Stimulated activated CD4-positive, alpha-beta T cell treated with anti-CD3 and anti-CD28 coated beads, Interleukin-4, amount 100 ng/mL, for 24 hours (primary cell): ENCODE measurements at regions not wholly inside any gene's neighbourhood (a gene's known extent, or its start where the extent isn't known, plus 50 kb on each side); places are given as distances from the start of the nearest gene placed in this dataset.
"Not testable (repeated sequence)": the region's sequence is repeated elsewhere in the genome, so short reads cannot be mapped to it uniquely, and the experiment has no call there.

Source experiments
- DNase-seq: peaks from one replicate; pipeline ENCODE4 v3.0.0-alpha.2; 2020

DNA sequence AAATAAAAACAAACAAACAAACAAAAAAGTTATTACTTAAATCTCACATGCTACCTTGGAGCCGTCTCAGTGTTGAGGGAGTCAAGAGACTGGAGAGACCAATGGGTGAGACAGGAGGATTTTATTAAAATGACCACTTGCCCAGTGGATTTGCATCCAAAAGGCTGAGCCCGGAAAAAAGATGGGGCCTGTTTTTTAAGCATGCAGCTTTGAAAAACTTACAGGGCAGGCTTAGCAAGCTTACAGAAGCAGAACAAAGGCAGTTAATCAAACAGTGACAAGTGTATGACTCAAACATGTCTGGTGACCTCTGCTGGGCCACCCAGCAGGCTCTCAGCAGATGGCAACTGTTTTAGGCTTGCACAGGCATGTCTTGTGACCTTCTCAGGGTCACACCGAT, 82.5 kb downstream of the POTEH start:
- not testable (repeated sequence) for DNase-seq

DNA sequence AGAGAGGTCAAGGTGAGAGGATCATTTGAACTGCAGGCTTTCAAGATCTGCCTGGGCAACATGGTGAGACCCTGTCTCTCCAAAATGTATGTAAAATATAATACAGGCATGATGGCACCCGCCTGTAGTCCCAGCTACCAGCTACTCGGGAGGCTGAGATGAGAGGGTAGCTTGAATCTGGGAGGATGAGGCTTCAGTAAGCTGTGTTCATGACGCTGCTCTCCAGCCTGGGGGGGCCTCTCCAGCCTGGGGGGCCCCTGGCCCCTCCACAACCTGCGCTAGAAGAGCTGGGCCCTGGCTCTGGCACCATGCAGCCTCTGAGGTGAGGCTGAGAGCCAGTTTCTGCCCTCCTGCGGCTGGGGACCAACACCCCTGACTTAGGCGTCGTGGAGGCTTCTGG, 85.3 kb downstream of the POTEH start:
- not testable (repeated sequence) for DNase-seq

DNA sequence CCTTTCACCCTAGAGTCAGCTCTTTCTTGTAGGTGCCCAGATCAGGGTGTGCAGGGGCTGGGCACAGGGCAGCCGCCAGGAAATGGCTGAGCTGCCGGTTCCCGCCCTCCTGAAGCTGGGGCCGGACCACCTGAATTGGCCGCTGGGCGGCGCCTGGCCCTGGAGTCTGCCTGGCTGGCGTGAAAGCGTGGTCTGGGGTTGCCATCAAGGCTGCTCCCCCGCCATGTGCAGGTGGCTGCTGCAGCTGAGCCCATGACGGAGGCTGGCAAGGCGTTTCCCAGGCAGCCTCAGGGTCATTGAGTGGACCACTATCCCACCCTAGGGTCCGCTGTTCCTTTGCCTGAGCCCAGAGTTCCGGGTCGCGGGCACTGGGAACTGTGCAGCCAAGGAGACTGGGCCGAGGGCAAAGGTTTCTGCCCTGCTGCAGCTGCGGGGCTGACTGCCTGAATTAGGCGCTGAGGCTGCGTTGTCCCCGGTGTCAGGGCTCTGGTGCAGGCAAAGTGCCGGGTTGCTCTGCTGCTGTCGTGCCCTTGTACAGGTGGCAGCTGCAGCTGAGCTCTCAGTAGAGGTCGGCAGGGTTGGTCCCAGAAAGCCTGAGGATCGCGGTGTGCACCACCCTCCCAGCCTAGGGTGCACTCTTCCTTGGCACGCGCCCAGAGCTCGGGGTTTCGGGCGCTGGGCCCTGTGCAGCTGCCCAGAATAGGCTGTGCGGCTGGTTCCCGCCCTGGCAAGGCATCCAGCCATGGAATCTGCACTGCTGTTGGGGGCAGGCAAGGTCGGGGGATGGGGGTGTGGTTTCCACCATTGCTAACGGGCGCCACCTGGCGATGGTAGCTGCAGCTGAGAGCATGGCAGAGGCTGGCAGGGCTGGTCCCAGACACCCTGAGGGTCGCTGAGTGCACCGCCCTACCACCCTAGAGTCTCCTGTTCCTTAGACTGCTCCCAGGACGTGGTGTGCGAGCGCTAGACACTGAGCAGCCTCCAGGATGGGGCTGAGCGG, 86.1 kb downstream of the POTEH start:
- DNase-seq = not testable (repeated sequence)

DNA sequence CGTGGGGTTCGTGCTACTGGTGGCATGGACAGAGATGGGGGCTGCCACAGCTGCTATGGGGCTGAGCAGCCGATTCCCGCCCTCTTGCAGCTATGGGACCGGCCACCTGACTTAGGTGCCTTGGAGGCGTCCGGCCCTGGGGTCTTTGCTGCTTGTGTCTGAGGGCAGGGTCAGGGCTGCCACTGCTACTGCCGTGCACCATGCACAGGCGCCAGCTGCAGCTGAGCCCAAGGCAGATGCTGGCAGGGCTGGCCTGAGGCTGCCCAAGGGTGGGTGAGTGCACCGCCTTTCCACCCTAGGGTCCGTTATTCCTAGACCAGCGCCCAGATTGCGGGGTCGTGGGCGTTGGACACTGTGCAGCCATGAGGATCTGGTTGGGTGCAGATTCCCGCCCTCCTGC, 86.9 kb downstream of the POTEH start:
- DNase-seq = not testable (repeated sequence)

DNA sequence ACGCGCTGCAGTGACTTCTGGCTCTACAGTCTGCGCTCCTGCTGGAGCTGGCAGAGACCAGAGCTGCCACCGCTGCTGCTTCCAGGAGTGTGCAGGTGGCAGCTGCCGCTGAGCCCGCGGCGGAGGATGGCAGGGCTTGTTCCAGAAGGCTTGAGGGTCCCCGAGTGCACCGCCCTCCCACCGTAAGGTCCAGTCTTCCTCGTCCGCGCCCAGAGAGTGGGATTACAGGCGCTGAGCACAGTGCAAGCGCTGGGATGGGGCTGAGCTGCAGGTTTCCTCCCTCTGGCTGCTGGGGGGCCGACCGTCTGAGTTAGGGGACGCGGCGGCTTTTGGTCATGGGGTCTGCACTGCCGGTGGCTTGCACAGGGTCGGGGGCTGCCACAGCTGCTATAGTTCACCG, 87.3 kb downstream of the POTEH start:
- DNase-seq = not testable (repeated sequence)

DNA sequence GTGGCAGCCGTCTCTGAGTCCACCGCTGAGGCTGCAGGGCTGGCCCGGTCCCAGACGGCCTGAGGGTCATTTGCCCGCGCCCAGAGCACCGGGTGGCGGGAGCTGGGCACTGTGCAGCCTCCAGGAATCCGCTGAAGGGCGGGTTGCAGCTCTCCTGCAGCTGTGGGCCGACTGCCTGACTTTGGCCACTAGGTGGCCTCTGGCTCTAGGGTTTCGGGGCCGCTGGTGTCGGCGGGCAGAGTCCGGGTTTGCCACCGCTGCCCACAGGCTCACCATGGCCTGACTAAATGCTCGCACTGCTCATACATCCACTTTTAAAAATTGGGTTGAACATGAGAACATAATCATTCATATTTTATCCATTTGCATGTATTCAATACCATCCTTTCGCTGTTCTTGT, 87.7 kb downstream of the POTEH start:
- DNase-seq = not testable (repeated sequence)

DNA sequence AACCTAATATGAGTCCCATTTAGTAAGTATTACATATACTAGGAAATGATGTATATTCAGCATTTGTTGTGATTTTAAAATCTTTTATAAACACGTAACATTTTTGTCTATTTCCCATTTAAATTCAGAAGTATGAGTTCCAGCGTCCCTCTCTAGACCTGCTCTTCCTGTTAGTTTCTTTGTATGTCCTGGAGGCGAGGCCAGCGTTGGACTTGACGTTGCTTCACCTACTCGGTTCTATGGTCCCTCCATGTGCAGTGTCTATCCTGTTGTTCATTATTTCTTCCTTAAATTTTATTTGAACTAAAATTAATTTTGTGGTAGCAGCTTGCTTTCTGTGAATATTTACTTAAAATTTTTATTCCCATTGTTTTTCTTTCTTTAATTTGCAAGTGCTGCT, 88.5 kb downstream of the POTEH start:
- DNase-seq = not testable (repeated sequence)

DNA sequence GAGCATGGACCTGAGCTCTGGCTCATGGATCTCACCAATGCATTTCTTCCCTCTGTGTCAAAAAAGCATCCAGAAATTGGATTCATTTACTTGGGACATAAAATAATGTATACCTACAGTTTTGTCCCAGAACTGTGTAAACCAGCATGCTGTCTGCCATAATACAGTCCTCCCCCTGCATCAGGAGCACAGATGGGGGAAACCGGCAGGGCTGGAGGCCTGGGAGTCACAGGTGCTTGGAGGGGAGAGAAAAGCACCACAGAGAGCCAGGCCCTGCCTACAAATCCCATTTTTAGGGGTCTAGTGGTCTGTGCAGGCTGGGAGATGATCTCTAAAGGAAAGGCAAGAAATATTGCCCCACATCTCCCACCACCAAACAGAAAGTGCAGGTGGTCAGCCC, 91.8 kb downstream of the POTEH start:
- DNase-seq = not testable (repeated sequence)

DNA sequence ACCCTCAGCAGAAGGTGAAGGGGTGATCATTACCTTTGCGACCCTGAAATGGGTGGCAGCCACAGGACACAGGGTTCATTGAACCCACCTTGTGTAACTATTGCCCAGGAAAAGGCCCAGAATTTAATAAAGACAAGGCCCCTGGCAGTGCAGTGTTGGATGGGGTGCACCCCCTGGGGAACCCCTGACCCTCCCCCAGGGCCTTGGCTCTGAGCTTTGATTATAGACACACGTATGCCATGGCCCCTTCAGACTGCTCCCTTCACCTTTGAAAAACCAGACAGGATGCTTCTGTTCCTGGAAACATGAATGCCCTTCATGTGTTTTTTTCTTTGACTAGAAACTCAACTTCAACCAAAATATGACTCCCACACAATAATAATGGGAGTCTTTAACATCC, 93.1 kb downstream of the POTEH start:
- not testable (repeated sequence) for DNase-seq

DNA sequence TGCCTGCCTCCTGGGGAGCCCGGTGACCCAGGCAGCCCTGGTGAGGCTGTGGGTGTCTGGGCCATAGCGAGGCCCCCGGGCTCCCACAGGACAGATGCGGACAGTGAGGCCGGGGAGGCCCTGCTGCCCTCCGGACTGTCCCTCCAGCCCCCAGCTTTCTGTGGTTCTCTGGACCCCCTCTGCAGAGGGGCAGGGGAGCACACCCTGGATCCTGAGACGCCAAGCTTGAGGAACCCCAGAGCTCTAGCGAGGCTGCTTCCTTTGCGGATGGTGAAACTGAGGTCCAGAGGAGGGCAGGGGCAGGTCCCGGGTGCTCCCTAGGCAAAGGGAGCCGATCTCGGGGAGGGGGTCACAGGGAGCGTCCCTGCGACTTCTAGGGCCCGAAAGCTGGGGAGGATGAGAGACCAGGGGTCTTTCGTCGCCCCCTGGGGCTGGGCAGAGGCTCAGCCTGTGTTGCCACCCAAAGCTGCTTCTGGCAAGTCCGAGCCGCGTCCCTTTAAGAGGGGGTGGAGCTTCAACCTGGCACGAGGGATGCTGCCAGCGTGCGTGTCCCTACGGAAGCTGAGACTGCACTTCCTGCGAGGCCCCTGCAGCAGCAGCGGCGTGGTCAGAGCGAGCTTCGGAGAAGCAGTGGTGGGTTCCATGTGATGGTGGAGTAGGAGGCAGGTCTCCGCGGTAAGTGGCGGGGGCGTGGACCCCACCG, 94.7 kb downstream of the POTEH start:
- not testable (repeated sequence) for DNase-seq

DNA sequence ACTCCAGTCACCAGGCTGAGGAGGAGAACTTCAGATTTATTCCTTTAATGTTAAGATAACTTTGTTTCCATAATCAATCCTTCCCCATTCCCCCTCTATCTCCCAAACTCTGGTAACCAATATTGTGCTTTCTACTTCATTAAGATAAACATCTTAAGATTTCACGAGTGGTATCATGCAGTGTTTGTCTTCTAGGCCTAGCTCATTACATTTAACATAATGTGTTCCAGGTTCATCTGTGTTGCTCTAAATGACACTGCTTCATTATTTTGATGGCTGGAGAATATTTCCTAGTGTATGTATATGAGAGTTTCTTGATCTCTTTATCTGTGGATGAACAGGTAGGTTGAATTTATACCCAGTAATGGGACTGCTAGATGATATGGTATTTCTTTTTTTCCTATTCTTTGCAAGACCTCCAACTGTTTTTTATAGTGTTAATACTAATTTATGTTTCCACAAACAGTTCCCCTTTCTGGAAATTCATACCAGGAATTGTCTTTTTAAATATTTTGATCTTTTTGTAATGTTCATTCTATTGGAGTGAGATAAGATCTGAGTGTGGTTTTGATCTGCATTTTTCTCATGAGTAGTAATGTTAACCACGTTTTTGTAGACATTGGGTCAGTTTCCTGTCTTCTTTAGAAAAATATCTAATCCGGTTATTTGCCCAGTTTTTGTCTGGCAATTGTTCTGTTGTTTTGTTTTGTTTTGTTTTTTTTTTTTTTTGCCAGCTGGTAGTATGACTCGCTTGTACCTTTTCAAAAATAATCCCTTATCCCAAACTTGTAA, 97.3 kb downstream of the POTEH start:
- not testable (repeated sequence) for DNase-seq

DNA sequence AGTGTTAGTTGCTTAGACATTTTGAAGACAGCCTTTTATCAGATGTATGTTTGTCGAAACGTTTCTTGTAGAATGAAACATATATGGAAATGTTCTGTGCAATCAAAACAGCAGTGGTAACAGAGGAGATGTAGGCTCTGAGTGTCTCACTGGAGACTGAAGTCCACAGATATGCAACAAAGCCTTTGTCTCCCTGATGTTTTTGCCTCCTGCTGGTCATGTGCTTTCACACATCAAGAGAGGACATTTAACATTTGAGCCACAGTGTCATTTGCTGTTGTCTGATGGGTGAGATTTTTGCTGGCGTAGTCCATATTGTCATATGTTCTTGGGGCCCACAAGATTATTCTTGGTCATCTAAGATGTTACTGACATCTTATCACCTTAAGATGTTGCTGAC, 101.7 kb downstream of the POTEH start:
- not testable (repeated sequence) for DNase-seq

DNA sequence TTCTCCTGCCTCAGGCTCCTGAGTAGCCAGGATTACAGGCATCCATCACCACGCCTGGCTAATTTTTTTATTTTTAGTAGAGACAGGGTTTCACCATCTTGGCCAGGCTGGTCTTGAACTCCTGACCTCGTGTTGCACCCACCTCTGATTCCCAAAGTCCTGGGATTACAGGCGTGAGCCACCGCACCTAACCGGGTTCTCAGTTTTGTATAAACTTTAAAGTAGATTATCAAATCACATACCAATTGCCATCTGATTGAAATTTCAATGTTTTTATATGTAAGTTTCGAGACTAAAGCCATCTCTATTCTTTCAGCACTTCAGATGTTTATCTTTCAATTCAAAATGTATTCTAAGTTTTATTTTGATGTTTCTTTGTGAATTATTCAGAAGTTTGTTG, 110.1 kb downstream of the POTEH start:
- DNase-seq = not testable (repeated sequence)

DNA sequence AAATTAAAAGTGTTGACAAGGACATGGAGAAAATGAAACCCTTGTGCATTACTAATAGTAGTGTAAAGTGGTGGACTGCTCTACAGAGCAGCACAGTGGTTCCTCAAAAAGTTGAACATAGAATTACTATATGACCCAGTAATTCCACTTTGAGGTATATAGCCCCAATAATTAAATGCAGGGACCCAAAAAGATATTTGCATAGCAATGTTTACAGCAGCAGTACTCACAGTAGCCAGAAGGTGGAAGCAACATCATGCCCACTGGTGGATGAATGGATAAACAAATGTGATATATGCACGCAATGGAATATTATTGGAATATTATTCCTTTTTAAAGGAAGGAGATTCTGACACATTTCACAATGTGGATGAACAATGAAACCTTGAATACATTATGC, 121.3 kb downstream of the POTEH start:
- DNase-seq = not testable (repeated sequence)

DNA sequence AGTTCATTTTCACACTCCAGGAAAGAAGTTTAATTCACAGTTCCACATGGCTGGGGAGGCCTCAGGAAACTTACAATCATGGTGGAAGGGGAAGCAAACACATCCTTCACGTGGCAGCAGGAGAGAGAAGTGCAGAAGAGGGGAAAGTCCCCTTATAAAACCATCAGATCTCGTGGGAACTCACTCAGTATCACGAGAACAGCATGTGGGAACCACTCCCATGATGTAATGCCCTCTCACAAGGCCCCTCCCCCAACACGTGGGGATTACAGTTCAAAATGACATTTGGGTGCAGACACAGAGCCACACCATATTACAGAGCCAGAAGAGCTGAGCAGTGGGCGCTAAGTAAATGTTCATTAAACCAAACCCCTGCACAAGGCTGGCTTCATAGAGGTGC, 126.0 kb downstream of the POTEH start:
- DNase-seq = not testable (repeated sequence)

DNA sequence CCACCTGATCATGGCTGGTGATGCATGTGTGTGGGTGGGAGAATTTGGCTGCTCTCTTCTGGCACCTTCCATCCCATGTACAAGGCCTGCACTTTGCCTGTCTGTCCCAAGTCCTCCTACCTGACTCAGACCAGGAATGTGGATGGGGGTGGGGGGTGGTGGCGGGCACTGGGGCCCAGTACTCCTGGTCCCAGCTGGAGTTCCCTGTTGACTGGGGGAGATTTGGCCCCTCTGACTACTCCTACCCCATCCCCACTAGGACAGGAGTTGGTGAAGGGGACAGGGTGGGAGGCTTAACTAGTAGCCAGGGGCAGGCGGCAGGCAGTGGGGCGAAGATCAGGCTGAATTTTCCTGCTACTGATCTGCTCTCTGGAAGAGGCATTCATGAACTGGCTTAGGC, 126.6 kb downstream of the POTEH start:
- not testable (repeated sequence) for DNase-seq

DNA sequence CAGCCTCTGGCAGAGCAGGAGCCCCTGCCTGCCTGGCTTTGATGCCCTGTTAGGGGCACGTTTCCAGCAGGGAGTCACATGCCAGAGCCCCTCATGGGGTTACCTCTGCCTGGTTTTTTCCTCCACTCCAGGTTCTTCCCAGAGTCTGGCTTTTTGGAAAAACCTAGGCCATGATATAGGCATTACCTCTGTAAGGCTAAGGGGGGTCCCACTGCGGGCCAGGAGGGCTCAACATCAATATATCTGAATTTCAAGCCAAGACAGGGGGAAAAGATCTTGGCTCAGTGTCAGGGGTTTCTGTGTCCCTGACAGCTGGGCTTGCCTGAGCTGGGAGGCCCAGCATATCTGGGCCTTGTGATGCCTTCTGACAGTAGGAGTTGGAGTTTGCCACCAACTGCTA, 127.4 kb downstream of the POTEH start:
- DNase-seq = not testable (repeated sequence)

DNA sequence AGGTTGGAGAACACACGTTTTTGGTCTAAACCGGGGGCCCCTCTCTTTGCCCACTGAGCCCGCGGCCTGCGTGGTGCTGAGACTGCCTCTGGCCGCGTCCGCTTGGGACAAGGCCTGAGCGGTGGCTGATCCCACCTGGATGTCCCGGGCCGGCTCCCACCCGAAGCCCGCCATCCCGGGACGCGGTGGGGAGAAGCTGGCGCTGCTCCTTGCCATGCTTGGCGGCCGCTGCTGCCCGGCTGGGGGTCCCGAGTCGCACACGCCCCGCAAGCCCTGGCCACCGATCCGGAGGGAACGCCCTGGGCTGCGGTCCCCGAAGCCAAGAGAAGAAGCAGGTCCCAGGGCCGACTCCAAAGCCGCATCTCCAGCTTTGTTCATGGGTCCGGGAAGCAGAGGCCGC, 130.1 kb downstream of the POTEH start:
- DNase-seq = not testable (repeated sequence)

DNA sequence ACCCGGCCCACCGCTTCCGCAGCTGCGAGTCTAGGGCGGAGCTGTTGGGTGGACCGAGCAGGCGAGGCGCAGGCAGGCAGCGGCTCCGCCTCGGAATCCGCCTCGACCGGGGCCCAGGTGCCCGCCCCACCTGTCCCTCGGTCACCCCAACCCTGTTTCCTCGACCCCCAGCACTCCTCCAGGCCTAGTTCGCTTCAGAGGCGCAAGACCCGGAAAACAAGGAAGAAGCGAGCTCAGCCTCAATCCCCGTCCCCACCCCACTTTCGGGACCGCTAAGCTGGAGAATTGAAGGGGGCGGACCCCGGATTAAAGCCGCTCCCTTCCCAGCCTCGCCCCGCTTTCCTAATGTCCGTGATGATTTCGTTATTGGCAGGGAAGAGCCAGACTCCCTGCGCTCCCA, 131.3 kb downstream of the POTEH start:
- not testable (repeated sequence) for DNase-seq

DNA sequence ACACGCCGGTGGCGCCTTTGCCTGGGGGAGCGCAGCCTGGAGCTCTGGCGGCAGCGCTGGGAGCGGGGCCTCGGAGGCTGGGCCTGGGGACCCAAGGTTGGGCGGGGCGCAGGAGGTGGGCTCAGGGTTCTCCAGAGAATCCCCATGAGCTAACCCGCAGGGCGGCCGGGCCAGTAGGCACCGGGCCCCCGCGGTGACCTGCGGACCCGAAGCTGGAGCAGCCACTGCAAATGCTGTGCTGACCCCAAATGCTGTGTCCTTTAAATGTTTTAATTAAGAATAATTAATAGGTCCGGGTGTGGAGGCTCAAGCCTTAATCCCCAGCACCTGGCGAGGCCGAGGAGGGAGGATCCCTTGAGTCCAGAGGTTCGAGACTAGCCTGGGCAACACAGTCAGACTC, 132.2 kb downstream of the POTEH start:
- DNase-seq = not testable (repeated sequence)

DNA sequence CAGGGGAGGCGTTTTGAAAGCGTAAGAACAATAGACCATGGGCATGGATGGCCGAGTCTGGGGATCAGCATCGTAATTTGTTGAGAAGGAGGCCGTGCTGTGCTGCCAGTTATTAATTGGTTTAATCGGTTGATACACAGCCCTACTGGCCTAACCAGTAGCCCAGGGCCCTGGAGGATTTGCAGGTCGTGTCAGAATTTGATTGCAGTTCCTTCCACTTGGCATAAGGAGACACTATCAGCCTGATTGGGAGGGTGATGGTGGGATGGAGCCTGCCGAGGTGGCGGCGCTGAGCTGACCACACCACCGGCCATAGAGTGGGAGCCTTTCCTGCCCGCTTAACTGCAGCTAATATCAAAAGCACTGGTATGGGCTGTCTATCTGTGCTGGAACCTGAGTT, 133.4 kb downstream of the POTEH start:
- not testable (repeated sequence) for DNase-seq

DNA sequence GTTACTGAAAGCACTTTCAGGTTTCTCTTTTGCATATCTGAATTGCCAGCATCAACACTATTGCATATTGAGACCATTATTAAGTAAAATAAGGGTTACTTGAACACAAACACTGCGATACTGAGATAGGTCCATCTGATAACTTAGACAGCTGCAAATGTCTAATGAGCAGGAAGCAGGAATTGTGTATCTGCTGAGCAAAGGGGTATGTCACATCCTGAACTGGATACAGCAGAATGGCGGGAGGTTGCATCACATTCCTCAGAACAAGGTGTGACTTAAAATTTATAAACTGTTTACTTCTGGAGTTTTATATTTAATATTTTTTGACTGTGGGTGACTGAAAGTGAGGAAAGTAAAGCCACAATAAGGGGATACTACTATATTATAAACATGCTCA, 142.4 kb downstream of the POTEH start:
- DNase-seq = not testable (repeated sequence)

DNA sequence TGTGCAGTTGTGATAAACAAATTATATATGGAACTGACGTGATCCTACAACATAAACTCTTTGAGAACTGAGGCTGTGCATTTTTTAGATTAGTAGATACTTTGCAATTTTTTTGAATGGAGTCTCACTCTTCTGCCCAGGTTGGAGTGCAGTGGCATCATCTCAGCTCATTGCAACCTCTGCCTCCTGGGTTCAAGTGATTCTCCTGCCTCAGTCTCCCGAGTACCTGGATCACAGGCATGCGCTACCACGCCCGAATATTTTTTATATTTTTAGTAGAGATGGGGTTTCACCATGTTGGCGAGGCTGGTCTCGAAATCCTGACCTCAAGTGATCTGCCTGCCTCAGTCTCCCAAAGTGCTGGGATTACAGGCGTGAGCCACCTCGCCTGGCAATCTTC, 145.9 kb downstream of the POTEH start:
- not testable (repeated sequence) for DNase-seq
